Muscle of arm (tissue), 1 donor: ENCODE measurements at regions not wholly inside any gene's neighbourhood (a gene's known extent, or its start where the extent isn't known, plus 50 kb on each side); places are given as distances from the start of the nearest gene placed in this dataset.

Source experiments
- DNase-seq: peaks from one replicate; pipeline ENCODE4 v3.0.0-alpha.2; 2013

GRCh38 chr5:88487066-88487465 is 218.4 kb upstream of the TMEM161B start:
- DNase-seq = no peak

GRCh38 chr5:88486431-88486830 is 217.8 kb upstream of the TMEM161B start:
- DNase-seq = no peak

GRCh38 chr5:88485531-88485930 is 216.9 kb upstream of the TMEM161B start:
- no peak for DNase-seq

- DNase-seq = no peak
Measured at GRCh38 chr5:88483964-88484672, 215.5 kb upstream of the TMEM161B start.

GRCh38 chr5:88480801-88481499 is 212.3 kb upstream of the TMEM161B start:
- no peak for DNase-seq

GRCh38 chr5:88480245-88480644 is 211.6 kb upstream of the TMEM161B start:
- peak; percentile 32 for DNase-seq

- no peak for DNase-seq
Measured at GRCh38 chr5:88474574-88474973, 205.9 kb upstream of the TMEM161B start.

- no peak for DNase-seq
Measured at GRCh38 chr5:88470745-88471144, 202.1 kb upstream of the TMEM161B start.

- DNase-seq = no peak
Measured at GRCh38 chr5:88459971-88460370, 191.3 kb upstream of the TMEM161B start.

- no peak for DNase-seq
Measured at GRCh38 chr5:88452820-88453219, 184.2 kb upstream of the TMEM161B start.

GRCh38 chr5:88450239-88450638 is 181.6 kb upstream of the TMEM161B start:
- DNase-seq = no peak

GRCh38 chr5:88438006-88438405 is 169.4 kb upstream of the TMEM161B start:
- no peak for DNase-seq

- DNase-seq = no peak
Measured at GRCh38 chr5:88436290-88436689, 167.6 kb upstream of the TMEM161B start.

- no peak for DNase-seq
Measured at GRCh38 chr5:88428633-88429032, 160.0 kb upstream of the TMEM161B start.

- DNase-seq = no peak
Measured at GRCh38 chr5:88426441-88426840, 157.8 kb upstream of the TMEM161B start.

- DNase-seq = no peak
Measured at GRCh38 chr5:88425124-88425523, 156.5 kb upstream of the TMEM161B start.

GRCh38 chr5:88419931-88420330 is 151.3 kb upstream of the TMEM161B start:
- DNase-seq = no peak

- DNase-seq = no peak
Measured at GRCh38 chr5:88407341-88407740, 138.7 kb upstream of the TMEM161B start.

GRCh38 chr5:88405783-88406182 is 137.1 kb upstream of the TMEM161B start:
- DNase-seq = no peak

- DNase-seq = no peak
Measured at GRCh38 chr5:88404405-88404804, 135.8 kb upstream of the TMEM161B start.

GRCh38 chr5:88401686-88402085 is 133.0 kb upstream of the TMEM161B start:
- no peak for DNase-seq

GRCh38 chr5:88401228-88401627 is 132.6 kb upstream of the TMEM161B start:
- DNase-seq = no peak

GRCh38 chr5:88399561-88399960 is 130.9 kb upstream of the TMEM161B start:
- no peak for DNase-seq

- no peak for DNase-seq
Measured at GRCh38 chr5:88398316-88398715, 129.7 kb upstream of the TMEM161B start.
